ENCODE measurements at regions not wholly inside any gene's neighbourhood (a gene's known extent, or its start where the extent isn't known, plus 50 kb on each side); places are given as distances from the start of the nearest gene placed in this dataset.

DNA sequence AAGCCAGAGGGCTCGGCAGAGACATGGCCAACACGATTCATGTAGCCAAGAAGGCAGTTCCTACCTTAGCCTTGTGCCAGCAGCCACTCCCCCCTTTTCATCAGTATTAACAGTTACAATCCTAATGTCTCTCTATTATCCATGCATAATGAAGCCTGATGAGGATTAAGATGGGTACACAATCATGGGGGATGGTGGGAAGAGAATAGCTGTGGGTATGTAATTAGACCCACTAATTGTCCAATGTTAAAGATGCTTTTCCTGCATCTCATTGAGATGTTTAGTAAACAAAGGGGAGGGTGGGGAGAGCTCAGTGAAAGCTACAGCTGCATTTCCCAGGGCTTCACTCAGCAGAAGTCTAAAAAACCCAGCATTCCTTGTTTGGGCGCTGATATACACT, 70.4 kb upstream of the CMKLR1 start:
- DNase-seq (ENCODE audit: low read depth in 4 of 6, low spot score in 6 of 6): peak in 2 of 6 donors; percentile 57 to 74
- Histone ChIP-seq H3K27me3 (ENCODE audit: control insufficient read depth, insufficient read depth, low read length) (no peaks in the 10 kb centered on the region), H3K4me3 (ENCODE audit: low read depth, low read length) (no peak overlapping the region), H3K36me3 (ENCODE audit: control insufficient read depth, insufficient read depth, low read length) (no peaks in the 10 kb centered on the region), H3K9me3 (ENCODE audit: control insufficient read depth, insufficient read depth, low read length) (peaks cover 2% of the 10 kb centered on the region), H3K27ac (ENCODE audit: low read depth, low read length) (no peak overlapping the region), H3K4me1 (ENCODE audit: control insufficient read depth, insufficient read depth, low read length) (no peaks in the 10 kb centered on the region)
- no CpG with 5 or more reads among the region's 3 CpGs for WGBS (ENCODE audit: insufficient coverage)

- no peak for DNase-seq (ENCODE audit: low read depth in 4 of 6, low spot score in 6 of 6)
- peaks cover 12% of the 10 kb centered on the region for H3K4me1 ChIP-seq (ENCODE audit: control insufficient read depth, insufficient read depth, low read length)
- peaks cover 2% of the 10 kb centered on the region for H3K9me3 ChIP-seq (ENCODE audit: control insufficient read depth, insufficient read depth, low read length)
- no peaks in the 10 kb centered on the region for H3K36me3 ChIP-seq (ENCODE audit: control insufficient read depth, insufficient read depth, low read length)
- H3K4me3 ChIP-seq (ENCODE audit: low read depth, low read length): no peak overlapping the region
- WGBS (ENCODE audit: insufficient coverage): 18% methylated on average over 3 of the region's 3 CpGs
- H3K27ac ChIP-seq (ENCODE audit: low read depth, low read length): no peak overlapping the region
- H3K27me3 ChIP-seq (ENCODE audit: control insufficient read depth, insufficient read depth, low read length): no peaks in the 10 kb centered on the region
Observed at GRCh38 chr12:108403952-108404351, 64.8 kb upstream of the CMKLR1 start.

- Histone ChIP-seq H3K27ac (ENCODE audit: low read depth, low read length) (no peak overlapping the region), H3K4me3 (ENCODE audit: low read depth, low read length) (no peak overlapping the region), H3K4me1 (ENCODE audit: control insufficient read depth, insufficient read depth, low read length) (peaks cover 12% of the 10 kb centered on the region), H3K27me3 (ENCODE audit: control insufficient read depth, insufficient read depth, low read length) (no peaks in the 10 kb centered on the region), H3K9me3 (ENCODE audit: control insufficient read depth, insufficient read depth, low read length) (peaks cover 2% of the 10 kb centered on the region), H3K36me3 (ENCODE audit: control insufficient read depth, insufficient read depth, low read length) (no peaks in the 10 kb centered on the region)
- no peak for DNase-seq (ENCODE audit: low read depth in 4 of 6, low spot score in 6 of 6)
- WGBS (ENCODE audit: insufficient coverage): 63% methylated on average over 3 of the region's 3 CpGs
Observed at GRCh38 chr12:108401964-108402363, 62.9 kb upstream of the CMKLR1 start.

- no peak for DNase-seq (ENCODE audit: low read depth in 4 of 6, low spot score in 6 of 6)
- no peaks in the 10 kb centered on the region for H3K36me3 ChIP-seq (ENCODE audit: control insufficient read depth, insufficient read depth, low read length)
- H3K9me3 ChIP-seq (ENCODE audit: control insufficient read depth, insufficient read depth, low read length): no peaks in the 10 kb centered on the region
- H3K4me1 ChIP-seq (ENCODE audit: control insufficient read depth, insufficient read depth, low read length): peaks cover 12% of the 10 kb centered on the region
- no peaks in the 10 kb centered on the region for H3K27me3 ChIP-seq (ENCODE audit: control insufficient read depth, insufficient read depth, low read length)
- no peak overlapping the region for H3K4me3 ChIP-seq (ENCODE audit: low read depth, low read length)
- no CpG with 5 or more reads among the region's 3 CpGs for WGBS (ENCODE audit: insufficient coverage)
- H3K27ac ChIP-seq (ENCODE audit: low read depth, low read length): no peak overlapping the region
Observed at GRCh38 chr12:108400900-108401480, 61.9 kb upstream of the CMKLR1 start.

DNA sequence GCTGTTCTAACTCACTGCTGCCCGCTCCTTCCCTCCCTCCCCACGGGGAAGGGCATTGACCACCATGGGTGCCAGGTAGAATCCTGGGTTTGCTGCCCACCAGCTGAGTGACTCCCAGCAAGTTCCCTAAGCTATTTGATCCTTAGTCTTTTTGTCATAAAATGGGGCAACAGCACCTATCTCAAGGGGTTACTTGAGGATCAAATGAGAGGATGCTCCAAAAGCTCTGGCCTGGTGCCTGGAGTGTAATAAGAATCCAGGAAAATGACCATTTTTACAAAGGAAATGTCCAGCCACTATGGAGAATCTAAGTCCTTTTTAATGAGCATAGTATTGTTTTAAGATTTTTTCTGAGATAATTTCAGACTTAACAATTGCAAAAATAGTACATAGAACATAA, 61.4 kb upstream of the CMKLR1 start:
- Histone ChIP-seq H3K27ac (ENCODE audit: low read depth, low read length) (no peak overlapping the region), H3K4me3 (ENCODE audit: low read depth, low read length) (no peak overlapping the region), H3K4me1 (ENCODE audit: control insufficient read depth, insufficient read depth, low read length) (peaks cover 12% of the 10 kb centered on the region), H3K9me3 (ENCODE audit: control insufficient read depth, insufficient read depth, low read length) (no peaks in the 10 kb centered on the region), H3K27me3 (ENCODE audit: control insufficient read depth, insufficient read depth, low read length) (no peaks in the 10 kb centered on the region), H3K36me3 (ENCODE audit: control insufficient read depth, insufficient read depth, low read length) (no peaks in the 10 kb centered on the region)
- 58% methylated on average over 2 of the region's 2 CpGs for WGBS (ENCODE audit: insufficient coverage)
- DNase-seq (ENCODE audit: low read depth in 4 of 6, low spot score in 6 of 6): peak in 1 of 6 donors; percentile 17

- no peaks in the 10 kb centered on the region for H3K36me3 ChIP-seq (ENCODE audit: control insufficient read depth, insufficient read depth, low read length)
- no peak overlapping the region for H3K4me3 ChIP-seq (ENCODE audit: low read depth, low read length)
- peak in 2 of 6 donors; percentile 84 to 89 for DNase-seq (ENCODE audit: low read depth in 4 of 6, low spot score in 6 of 6)
- H3K27ac ChIP-seq (ENCODE audit: low read depth, low read length): no peak overlapping the region
- 21% methylated on average over 3 of the region's 3 CpGs for WGBS (ENCODE audit: insufficient coverage)
- peaks cover 12% of the 10 kb centered on the region for H3K4me1 ChIP-seq (ENCODE audit: control insufficient read depth, insufficient read depth, low read length)
- H3K27me3 ChIP-seq (ENCODE audit: control insufficient read depth, insufficient read depth, low read length): no peaks in the 10 kb centered on the region
- no peaks in the 10 kb centered on the region for H3K9me3 ChIP-seq (ENCODE audit: control insufficient read depth, insufficient read depth, low read length)
Observed at GRCh38 chr12:108400056-108400455, 60.9 kb upstream of the CMKLR1 start.

- H3K4me1 ChIP-seq (ENCODE audit: control insufficient read depth, insufficient read depth, low read length): peaks cover 12% of the 10 kb centered on the region
- no peaks in the 10 kb centered on the region for H3K27me3 ChIP-seq (ENCODE audit: control insufficient read depth, insufficient read depth, low read length)
- peak in 1 of 6 donors; percentile 80 for DNase-seq (ENCODE audit: low read depth in 4 of 6, low spot score in 6 of 6)
- no peaks in the 10 kb centered on the region for H3K9me3 ChIP-seq (ENCODE audit: control insufficient read depth, insufficient read depth, low read length)
- WGBS (ENCODE audit: insufficient coverage): 40% methylated on average over 2 of the region's 5 CpGs
- no peak overlapping the region for H3K27ac ChIP-seq (ENCODE audit: low read depth, low read length)
- H3K36me3 ChIP-seq (ENCODE audit: control insufficient read depth, insufficient read depth, low read length): no peaks in the 10 kb centered on the region
- no peak overlapping the region for H3K4me3 ChIP-seq (ENCODE audit: low read depth, low read length)
Observed at GRCh38 chr12:108399514-108399913, 60.4 kb upstream of the CMKLR1 start.

DNA sequence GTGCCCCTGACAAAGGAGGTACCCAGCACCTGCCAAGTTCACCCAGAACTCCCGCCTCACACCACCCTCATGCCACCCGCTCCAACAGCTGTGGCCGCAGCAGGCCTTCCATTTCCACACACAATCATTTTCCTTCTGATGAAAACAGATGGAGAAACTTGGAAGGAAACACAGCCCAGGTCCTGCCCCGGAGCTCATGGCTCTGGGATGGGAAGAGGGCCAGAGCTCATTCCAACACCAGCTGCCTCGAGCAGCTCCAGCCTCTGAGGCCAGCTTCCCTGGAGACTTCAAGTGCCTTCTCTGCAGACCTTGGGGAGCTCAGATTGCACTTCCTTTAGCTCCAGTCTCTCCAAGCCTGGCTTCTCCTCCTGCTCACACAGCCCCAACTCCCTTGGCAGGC, 55.1 kb upstream of the CMKLR1 start:
- Histone ChIP-seq H3K36me3 (ENCODE audit: control insufficient read depth, insufficient read depth, low read length) (no peaks in the 10 kb centered on the region), H3K27ac (ENCODE audit: low read depth, low read length) (no peak overlapping the region), H3K9me3 (ENCODE audit: control insufficient read depth, insufficient read depth, low read length) (no peaks in the 10 kb centered on the region), H3K4me1 (ENCODE audit: control insufficient read depth, insufficient read depth, low read length) (peaks cover 3% of the 10 kb centered on the region), H3K27me3 (ENCODE audit: control insufficient read depth, insufficient read depth, low read length) (no peaks in the 10 kb centered on the region), H3K4me3 (ENCODE audit: low read depth, low read length) (no peak overlapping the region)
- DNase-seq (ENCODE audit: low read depth in 4 of 6, low spot score in 6 of 6): peak in 2 of 6 donors; percentile 59 to 82
- 40% methylated on average over 3 of the region's 5 CpGs for WGBS (ENCODE audit: insufficient coverage)

DNA sequence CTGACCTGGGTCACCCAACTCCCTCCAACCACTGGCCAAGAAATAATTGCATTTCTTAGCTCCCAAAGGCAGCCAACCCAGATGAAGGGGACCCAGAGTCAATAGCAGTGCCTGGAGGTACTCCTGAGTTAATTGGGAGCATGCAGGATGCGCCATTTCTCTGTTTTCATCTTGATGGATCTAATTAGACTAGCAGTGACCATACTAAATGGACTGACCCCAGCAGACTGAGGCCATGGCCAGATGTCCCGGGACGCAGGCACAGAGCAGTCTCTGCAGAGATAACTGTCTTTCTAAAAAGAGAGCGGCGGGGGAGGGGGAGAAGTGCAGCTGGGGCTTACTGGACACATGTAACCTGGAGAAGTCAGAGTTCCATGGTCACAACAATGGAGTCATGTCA, 53.2 kb upstream of the CMKLR1 start:
- H3K36me3 ChIP-seq (ENCODE audit: control insufficient read depth, insufficient read depth, low read length): no peaks in the 10 kb centered on the region

GRCh38 chr12:108390495-108391203, 51.5 kb upstream of the CMKLR1 start:
- WGBS (ENCODE audit: insufficient coverage): 17% methylated on average over 7 of the region's 7 CpGs
- Histone ChIP-seq H3K27me3 (ENCODE audit: control insufficient read depth, insufficient read depth, low read length) (no peaks in the 10 kb centered on the region), H3K4me1 (ENCODE audit: control insufficient read depth, insufficient read depth, low read length) (peaks cover 3% of the 10 kb centered on the region), H3K27ac (ENCODE audit: low read depth, low read length) (no peak overlapping the region), H3K9me3 (ENCODE audit: control insufficient read depth, insufficient read depth, low read length) (no peaks in the 10 kb centered on the region), H3K4me3 (ENCODE audit: low read depth, low read length) (no peak overlapping the region), H3K36me3 (ENCODE audit: control insufficient read depth, insufficient read depth, low read length) (no peaks in the 10 kb centered on the region)
- DNase-seq (ENCODE audit: low read depth in 4 of 6, low spot score in 6 of 6): no peak

More for the DNA sequence above, 53.2 kb upstream of the CMKLR1 start:
- Histone ChIP-seq H3K27ac (ENCODE audit: low read depth, low read length) (no peak overlapping the region), H3K9me3 (ENCODE audit: control insufficient read depth, insufficient read depth, low read length) (no peaks in the 10 kb centered on the region), H3K4me1 (ENCODE audit: control insufficient read depth, insufficient read depth, low read length) (peaks cover 3% of the 10 kb centered on the region), H3K4me3 (ENCODE audit: low read depth, low read length) (no peak overlapping the region), H3K27me3 (ENCODE audit: control insufficient read depth, insufficient read depth, low read length) (no peaks in the 10 kb centered on the region)
- 94% methylated on average over 5 of the region's 5 CpGs for WGBS (ENCODE audit: insufficient coverage)
- no peak for DNase-seq (ENCODE audit: low read depth in 4 of 6, low spot score in 6 of 6)

Data from spinal cord (tissue), 9 donors.